HG03378 (cell line): ENCODE measurements at regions not wholly inside any gene's neighbourhood (a gene's known extent, or its start where the extent isn't known, plus 50 kb on each side); places are given as distances from the start of the nearest gene placed in this dataset.
A peak's percentile ranks its signal among the peaks of the same experiment; 100 is the strongest.

Experiments
- ATAC-seq: cut with Tn5 transposase; IDR thresholded peaks from one replicate; pipeline ENCODE4 v1.9.1; 2021; ENCODE audit warnings: mild to moderate bottlenecking, moderate library complexity; ENCODE audit not compliant: unreplicated experiment

- ATAC-seq = no peak
Measured at GRCh38 chr11:103659206-103659618, 377.2 kb upstream of the DDI1 start.

DNA sequence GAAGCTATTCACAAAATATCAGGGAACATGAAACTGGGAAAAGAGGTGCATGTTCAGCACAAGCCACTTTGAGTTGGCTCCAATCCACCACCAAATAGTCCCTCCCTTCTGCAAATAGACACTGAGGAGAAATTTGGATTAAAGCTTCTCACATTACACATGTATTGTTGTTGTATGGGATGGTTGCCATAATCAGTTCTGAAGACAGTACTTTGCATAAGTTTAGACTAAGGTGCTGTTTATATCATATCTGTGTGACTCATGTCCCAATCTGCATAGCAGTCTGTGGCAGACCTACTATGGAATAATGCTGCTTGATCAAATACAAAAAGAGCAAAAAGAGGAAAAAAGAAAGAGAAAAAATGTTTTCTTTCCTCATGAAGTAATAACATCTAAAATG is 376.7 kb upstream of the DDI1 start:
- ATAC-seq = no peak

GRCh38 chr11:103661185-103661584 is 375.3 kb upstream of the DDI1 start:
- no peak for ATAC-seq

- ATAC-seq = no peak
Measured at GRCh38 chr11:103661991-103662390, 374.4 kb upstream of the DDI1 start.

DNA sequence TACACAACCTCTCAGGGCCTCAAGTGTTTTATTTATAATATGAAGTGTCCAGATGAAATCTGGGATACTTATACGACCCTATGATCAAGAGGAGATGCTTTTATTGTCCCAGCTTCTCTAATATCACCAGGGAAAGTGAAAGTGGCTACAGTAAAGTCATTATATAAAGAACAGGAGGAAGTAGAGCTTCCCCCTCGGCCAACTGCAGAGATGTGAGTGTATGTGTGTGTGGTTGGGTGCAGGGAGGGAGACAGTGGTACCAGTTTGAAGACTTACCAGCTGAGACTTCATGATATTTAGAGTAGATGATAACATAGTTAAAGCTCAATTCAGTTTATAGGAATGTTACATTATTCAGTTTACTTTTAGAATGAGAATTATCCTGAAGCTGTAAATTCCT is 373.6 kb upstream of the DDI1 start:
- peak; percentile 68 for ATAC-seq

GRCh38 chr11:103668859-103669258 is 367.6 kb upstream of the DDI1 start:
- ATAC-seq = no peak

GRCh38 chr11:103671143-103671651 is 365.2 kb upstream of the DDI1 start:
- ATAC-seq = no peak

DNA sequence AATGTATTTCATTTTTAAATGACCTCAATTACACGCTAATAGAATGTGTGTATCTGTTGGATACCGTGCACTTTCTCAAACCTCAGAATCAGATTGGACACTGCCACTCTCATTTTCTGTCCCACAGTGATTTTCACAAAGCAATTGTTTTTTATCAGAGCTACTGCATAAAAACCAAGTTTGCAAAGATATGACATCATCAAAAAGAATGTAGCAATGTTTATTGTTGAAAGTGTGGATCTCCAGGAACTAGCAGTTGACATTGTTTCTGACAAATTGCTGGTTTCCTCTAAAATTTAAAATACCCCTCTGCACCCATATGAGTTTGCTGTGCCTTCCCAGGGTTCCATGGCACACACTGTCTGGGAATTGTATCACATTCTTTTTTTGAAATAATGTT is 362.7 kb upstream of the DDI1 start:
- ATAC-seq = no peak

- ATAC-seq = no peak
Measured at GRCh38 chr11:103676413-103676812, 360.0 kb upstream of the DDI1 start.

- no peak for ATAC-seq
Measured at GRCh38 chr11:103680826-103681225, 355.6 kb upstream of the DDI1 start.

DNA sequence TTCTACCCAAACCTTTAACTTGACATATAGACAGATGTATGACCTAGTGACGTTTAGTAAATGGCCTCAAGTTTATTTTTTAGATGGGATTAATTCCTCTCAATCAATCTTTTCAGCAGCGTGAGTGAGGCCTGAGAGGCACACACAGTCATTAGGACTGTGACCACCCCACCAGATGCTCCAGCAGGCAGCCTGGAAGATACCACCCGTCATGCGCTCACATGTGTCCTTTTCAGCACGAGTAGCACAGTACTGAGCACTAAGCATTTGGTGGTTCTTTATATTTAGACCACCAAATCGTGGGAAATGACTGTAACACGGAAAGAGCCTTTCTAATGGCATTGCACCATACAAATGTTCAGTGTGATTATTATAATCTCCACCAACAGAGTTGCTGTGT is 354.6 kb upstream of the DDI1 start:
- peak; percentile 21 for ATAC-seq

GRCh38 chr11:103682318-103683184 is 353.9 kb upstream of the DDI1 start:
- ATAC-seq = peak; percentile 94

DNA sequence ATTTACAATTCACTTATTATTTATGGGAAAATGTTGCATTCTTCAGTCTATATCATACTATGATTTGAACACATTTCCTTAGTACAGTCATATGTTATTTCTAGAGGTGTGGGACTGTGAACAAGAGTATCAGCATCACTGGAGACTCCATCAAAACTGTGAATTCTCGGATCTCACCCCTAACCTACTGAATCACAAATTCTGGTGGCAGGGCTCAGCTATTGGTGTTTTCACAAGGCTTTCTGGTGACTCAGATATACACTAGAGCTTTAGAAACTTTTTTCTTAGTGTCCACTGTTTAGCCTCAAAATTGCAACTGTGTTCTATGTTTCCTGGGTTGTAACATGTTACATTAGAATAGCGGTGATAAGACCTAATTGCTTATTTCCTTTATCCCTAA is 352.9 kb upstream of the DDI1 start:
- no peak for ATAC-seq

DNA sequence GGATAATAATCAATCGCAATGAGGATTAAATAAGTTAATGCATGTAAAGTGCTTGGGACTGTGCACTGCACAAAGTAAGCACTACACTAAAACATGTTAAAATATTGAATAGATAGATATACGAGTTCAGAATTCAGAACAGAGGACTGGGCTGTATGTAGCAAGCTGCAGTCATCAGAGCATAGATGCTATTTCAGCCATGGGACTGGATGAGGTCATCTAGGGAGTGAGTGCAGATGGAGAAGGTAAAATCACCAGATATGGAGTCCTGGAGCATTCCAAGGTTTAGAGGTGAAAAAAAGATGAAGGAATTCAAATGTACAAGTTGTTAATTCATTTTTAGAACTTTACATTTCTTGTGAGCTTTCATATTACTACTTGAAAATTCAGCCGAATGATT is 347.5 kb upstream of the DDI1 start:
- ATAC-seq = no peak

GRCh38 chr11:103690356-103690755 is 346.1 kb upstream of the DDI1 start:
- no peak for ATAC-seq

DNA sequence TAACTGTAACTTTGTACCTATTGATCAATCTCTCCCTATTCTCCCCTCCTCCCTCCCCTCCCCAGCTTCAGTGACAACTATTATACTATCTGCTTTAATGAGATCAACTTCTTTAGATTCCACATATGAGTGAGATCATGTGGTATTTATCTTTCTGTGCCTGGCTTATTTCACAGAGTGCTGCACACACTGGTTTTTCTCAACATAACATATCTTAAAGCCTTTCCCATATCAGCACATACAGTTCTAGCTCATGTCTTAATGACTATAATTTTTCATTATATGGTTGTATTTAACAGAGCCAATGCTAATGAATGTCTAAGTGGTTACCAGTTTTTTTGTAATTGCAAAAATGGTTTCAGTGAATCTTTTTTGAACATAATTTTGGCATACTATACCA is 340.3 kb upstream of the DDI1 start:
- no peak for ATAC-seq

GRCh38 chr11:103699216-103699615 is 337.2 kb upstream of the DDI1 start:
- no peak for ATAC-seq

DNA sequence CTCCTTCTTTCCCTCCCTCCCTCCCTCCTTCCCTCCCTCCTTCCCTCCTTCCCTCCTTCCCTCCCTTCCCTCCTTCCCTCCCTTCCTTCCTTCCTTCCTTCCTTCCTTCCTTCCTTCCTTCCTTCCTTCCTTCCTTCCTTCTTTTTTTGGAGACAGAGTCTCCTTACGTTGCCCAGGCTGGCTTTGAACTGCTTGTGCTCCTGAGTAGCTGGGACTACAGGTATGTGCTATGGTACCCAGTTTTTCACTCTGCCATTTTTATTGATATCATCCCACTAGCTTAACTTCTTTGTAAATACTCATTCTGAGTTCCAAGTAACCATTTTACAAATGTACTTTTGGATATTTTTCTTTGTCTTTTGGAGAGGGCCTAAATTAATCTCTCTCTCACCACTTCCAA is 336.8 kb upstream of the DDI1 start:
- no peak for ATAC-seq

DNA sequence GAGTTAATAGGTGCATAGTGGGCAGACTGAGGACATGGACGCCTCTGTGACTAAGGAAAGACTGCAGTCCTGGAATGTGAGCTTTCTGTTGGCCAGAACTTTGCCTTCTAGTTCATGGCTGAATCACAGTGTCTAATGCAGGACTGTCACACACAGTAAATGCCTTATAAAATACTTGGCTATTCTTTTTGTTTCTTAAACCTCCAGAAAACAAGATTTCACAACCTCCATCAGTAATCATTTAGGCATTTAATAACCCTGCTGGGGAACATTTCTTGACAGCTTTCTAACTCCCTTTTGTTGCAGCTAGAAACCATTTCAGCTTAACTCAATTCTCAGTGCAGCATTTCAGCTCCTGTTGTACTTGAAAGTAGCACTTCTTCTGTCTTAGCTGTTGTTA is 335.8 kb upstream of the DDI1 start:
- no peak for ATAC-seq

GRCh38 chr11:103703437-103703836 is 333.0 kb upstream of the DDI1 start:
- no peak for ATAC-seq

DNA sequence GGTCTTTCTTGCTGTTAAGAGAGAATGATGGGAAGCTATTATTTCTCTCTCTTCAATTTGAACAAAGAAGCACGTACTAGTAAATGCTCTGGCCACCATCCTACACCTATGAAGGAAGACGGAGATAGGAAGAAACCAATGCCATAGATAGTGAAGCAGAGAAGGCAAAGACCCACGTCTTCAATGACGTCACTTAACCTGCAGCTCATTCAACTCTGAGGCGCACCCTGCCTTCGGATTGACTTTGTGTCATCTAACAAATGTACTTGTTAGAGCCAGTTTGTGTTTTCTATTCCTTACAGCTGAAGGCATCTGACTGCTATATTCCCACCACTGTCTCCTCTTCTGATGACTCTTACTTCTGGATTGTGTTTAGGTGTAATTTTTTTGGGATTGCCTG is 332.5 kb upstream of the DDI1 start:
- ATAC-seq = no peak

GRCh38 chr11:103705642-103706041 is 330.8 kb upstream of the DDI1 start:
- ATAC-seq = no peak

DNA sequence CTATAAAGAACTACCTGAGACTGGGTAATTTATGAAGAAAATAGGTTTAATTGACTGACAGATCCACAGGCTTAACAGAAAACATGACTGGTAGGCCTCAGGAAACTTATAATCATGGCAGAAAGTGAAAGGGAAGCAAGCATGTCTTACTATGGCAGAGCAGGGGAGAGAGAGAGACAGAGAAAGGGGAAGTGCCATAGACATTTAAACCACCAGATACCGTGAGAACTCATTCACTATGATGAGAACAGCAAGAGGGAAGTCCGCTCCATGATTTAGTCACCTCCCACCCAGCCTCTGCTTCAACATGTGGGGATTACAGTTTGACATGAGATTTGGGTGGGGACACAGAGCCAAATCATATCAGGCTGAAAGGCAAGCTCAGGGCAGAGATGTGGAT is 327.1 kb upstream of the DDI1 start:
- ATAC-seq = peak; percentile 64
